ENCODE measurements at regions not wholly inside any gene's neighbourhood (a gene's known extent, or its start where the extent isn't known, plus 50 kb on each side); places are given as distances from the start of the nearest gene placed in this dataset.

DNA sequence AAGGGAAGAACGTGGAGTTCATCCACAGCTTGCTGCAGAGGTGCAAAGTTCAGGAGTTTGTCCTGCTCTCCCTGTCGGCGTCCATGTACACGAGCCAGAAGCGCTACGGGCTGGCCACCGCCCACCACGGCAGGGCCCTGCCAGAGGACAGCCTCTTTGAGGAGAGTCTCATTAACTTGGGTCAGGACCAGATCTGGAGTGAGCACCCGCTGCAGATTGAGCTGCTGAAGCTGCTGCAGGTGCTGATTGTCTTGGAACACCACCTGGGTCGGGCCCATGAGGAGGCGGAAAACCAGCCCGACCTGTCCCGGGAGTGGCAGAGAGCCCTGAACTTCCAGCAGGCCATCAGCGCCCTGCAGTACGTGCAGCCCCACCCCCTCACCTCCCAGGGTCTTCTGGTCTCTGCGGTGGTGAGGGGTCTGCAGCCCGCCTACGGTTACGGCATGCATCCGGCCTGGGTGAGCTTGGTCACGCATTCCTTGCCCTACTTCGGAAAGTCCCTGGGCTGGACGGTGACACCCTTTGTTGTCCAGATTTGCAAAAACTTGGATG is 73.8 kb upstream of the MORC3 start:
- TF ChIP-seq ELF4 (IDR thresholded peaks at IDR 0.05), result no peak
- TF ChIP-seq HDGF (IDR thresholded peaks at IDR 0.05; ENCODE audit: borderline replicate concordance), result no peak
- TF ChIP-seq PKNOX1 (IDR thresholded peaks at IDR 0.05), result no peak
- TF ChIP-seq BHLHE40 (IDR thresholded peaks at IDR 0.05; ENCODE audit: borderline replicate concordance), result no peak
- no peak for TF ChIP-seq ARNT (IDR thresholded peaks at IDR 0.05)
- no peak for TF ChIP-seq TARDBP (IDR thresholded peaks at IDR 0.05)
- no peak for TF ChIP-seq FOXM1 (IDR thresholded peaks at IDR 0.05; ENCODE audit: borderline replicate concordance)
- TF ChIP-seq SP1 (IDR thresholded peaks at IDR 0.05), result no peak
- no peak for TF ChIP-seq L3MBTL2 (conservative IDR thresholded peaks at IDR 0.05)
- no peak for TF ChIP-seq SUZ12 (IDR thresholded peaks at IDR 0.05)
- TF ChIP-seq LEF1 (IDR thresholded peaks at IDR 0.05; ENCODE audit: borderline replicate concordance), result no peak
- TF ChIP-seq NFRKB (IDR thresholded peaks at IDR 0.05), result no peak
- TF ChIP-seq FOXK2 (IDR thresholded peaks at IDR 0.05), result no peak
- TF ChIP-seq FOXA1 (IDR thresholded peaks at IDR 0.05), result no peak

All from HEK293T (cell line).